HG03342 (cell line): ENCODE measurements at regions not wholly inside any gene's neighbourhood (a gene's known extent, or its start where the extent isn't known, plus 50 kb on each side); places are given as distances from the start of the nearest gene placed in this dataset.

Experiments used
- ATAC-seq: cut with Tn5 transposase; IDR thresholded peaks from one replicate; pipeline ENCODE4 v1.9.1; 2021; ENCODE audit warnings: mild to moderate bottlenecking, moderate library complexity; ENCODE audit not compliant: unreplicated experiment

DNA sequence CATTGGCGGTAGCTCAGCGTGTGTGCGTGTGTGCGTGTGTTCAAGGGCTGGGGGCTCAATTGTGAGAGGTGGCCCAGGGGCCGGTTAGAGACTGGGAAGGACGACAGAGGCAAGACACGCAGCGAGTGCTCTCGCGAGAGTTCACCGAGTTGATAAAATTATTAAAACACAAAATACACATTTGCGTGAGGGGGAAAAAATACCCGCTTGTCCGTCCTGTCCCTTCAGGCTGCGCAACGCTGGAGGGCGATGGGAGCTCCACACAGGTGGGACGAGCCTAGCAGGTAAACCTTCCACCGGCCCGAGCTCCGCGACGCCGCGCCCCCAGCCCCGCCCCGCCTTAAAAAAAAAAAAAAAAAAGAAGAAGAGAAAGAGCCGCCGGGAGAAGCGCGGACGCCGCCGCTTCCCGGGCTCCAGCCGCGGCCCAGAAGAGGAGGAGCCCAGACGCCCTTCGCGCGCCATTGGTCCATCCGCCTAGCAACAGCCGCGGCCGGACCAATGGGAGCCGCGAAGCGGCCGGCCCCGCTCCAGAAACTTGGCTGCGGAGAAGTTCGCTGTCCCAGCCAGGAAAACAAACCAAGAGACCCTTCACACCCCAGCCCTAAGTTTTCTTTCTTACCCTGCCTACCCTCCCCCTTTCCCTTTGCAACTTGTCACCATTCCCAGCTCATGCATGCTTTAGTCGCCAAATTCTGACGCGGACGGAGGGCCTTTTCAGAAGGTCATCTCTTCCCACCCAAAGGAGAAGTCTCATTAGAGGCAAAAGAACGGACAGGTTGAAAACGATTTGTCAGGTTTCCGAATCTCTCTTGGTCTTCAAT is 169.9 kb upstream of the MAF start:
- ATAC-seq = peak; percentile 99

DNA sequence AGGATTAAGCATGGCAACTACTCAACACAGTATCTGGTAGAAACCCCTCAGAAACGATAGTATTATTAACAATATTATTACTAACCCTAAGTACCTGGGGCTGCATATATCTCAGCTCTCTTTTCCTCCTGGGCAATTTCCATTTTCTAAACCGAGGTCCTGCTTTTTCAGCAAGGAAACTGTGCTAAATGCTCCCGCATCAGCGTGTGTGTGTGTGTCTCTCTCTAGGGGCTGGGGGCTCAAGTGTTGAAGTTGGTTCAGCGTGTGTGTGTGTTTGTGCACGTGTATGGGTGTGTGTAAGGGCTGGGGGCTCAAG is 169.3 kb upstream of the MAF start:
- no peak for ATAC-seq

GRCh38 chr16:79769270-79769927 is 168.9 kb upstream of the MAF start:
- no peak for ATAC-seq

- no peak for ATAC-seq
Measured at GRCh38 chr16:79768276-79768970, 167.9 kb upstream of the MAF start.

GRCh38 chr16:79767421-79768275 is 167.1 kb upstream of the MAF start:
- ATAC-seq = no peak

DNA sequence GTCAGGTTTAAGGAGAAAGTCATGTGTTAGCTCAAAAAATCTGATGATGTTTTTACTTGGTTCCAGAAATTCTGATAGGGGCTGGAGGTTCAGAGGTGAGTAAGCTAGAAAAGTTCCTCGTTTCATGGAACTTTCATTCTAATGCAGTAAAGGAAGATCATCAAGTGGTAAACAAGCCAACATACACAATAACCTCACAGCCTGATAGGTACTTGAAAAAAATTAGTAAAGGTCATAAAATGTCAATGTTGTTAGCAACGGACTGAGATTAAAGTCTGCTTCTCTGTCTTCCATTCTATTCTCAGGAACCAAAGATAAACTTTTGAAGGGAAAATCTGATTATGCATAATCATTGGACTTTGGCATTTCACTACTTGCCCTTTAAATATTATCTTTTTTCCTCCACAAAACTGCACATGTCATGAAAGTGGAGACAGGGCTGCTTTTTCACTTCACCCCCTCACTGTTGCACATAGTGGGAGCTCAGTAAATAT is 165.4 kb upstream of the MAF start:
- ATAC-seq = no peak

DNA sequence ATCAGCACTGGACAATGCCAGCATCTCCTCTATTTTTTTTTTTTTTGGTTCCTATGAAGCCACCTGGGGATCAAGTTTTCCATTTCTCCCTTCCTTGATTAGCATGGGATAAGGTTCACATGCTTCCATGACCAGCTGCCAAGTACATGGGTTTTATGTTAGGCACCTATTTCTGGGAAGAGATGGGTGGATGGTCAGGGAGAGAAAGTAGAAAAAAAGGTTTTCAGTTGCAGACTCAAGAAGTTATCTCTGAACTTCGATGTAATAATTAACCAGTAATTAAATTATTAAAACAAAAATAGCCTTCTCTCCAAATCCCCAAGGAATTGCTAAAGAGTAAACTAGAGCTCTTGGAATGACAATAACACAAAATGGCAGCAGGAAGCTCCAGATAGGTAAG is 164.9 kb upstream of the MAF start:
- ATAC-seq = no peak

DNA sequence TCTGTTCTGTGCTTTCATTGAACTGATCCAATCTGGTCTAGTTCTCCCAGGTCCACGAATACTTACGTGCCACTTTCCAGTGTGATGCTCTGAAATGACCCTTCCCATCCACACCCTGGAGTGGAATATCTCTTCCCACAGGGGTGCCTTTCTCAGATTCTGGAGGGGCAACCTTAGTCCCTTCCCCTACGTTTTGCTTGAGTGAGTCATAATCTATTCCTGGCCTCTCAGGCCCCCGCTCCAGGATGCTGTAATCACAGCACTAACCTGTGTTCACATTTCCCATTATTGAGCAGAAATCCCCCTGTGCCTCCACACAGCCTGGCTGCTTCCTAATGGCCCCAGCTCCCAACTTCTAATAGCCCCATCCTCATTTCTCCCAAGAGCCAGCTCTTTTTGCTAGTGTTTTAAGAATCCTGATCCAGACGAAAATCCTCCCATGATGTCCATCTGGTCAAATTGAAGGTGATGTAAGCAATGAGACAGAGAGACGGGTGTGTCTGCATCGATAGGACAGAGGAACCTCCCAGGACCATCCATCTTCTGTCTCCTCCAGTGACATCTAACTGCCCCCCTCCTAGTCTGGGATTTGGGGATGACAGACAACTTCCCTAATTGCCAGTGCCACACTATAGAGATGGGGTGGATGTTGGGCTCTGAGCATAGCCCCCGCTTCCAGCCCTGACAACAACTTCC is 164.0 kb upstream of the MAF start:
- ATAC-seq = no peak

DNA sequence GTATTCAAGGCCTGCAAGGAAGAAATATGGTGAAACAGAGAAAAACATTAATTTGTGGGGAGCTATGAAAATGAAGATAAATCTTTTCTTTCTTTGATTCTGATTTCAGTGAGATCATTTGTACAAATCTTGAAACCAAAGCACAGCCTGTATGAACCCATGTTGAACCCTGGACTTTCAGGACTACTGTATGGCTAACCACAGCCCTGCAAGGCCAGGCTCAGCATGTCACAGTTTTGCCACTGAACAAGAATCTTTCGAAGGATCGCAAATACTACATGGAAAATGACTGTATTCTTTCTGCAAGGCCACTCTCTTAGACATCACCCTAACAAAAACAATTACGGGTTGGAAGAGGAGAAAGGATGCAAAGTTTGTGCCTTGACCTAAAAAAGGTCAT is 161.7 kb upstream of the MAF start:
- no peak for ATAC-seq

DNA sequence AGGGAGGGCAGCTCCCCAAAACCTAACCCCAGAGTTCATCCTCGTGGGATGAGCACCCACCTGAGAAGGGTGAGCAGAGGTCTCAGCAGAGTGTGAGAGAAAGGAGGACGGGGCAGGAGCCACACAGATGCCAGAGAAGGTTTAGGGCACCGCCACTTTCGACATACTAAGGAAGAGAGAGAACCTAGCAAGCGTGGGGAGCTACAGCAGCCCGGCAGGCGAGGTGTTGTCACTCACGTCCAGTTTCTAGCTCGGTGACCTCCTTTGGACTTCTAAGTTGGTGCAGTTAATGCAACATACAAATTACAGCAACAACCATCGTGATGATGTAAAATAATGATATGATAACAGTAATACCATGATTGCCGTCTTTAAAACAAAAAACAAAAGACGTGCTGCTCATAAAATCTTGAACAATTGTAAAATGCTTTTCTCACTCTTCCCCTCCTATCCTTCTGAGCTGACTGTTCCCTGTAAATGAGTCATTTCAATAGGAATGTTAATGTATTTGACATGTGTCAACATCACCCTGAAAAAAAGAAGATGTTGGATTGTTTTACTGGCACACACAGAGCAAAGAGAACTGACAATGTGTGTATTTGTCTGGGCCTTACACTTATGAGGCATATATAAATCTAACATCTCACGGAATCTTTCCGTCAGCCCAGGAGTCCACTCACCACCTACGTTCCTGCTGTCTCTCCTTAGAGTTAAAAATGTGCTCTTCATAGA is 158.2 kb upstream of the MAF start:
- no peak for ATAC-seq

- no peak for ATAC-seq
Measured at GRCh38 chr16:79757968-79758367, 157.4 kb upstream of the MAF start.

DNA sequence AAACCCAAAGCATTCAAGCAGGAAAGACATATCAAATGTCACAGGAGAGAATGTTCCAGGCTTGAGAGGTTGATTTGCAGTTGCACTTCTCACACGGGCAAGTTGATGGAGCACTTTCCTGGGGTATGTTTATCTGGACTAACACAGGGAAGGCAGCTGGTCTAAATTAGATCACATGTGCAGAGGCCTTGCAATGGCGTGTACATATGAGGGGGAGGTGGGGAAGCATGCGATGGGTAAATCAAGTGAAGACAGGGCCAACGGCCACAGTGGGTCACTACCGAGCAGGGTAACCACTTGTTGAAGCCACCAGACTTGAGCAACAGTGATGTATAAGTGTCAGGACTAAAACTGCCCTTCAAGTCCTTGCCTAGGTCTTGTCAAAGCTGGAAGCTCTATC is 156.6 kb upstream of the MAF start:
- ATAC-seq = no peak

DNA sequence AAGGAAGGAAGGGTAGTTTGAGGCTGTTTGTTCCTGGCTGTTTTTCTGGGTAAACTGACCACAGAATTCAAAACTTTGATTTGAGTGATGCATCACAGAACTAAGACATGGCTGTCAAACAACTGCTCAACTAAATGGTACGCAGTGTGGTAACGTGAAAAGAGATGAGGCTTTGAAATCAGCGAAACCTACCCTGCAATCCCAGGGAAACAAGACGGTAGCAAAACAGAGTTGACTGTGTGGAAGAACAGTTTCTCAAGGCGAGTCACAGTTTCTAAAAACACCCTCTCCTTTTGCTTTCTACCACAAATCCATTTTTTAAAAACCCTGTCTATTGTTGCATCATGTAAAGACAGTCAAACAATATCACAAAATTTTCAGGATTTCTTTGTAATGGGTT is 156.0 kb upstream of the MAF start:
- ATAC-seq = no peak

DNA sequence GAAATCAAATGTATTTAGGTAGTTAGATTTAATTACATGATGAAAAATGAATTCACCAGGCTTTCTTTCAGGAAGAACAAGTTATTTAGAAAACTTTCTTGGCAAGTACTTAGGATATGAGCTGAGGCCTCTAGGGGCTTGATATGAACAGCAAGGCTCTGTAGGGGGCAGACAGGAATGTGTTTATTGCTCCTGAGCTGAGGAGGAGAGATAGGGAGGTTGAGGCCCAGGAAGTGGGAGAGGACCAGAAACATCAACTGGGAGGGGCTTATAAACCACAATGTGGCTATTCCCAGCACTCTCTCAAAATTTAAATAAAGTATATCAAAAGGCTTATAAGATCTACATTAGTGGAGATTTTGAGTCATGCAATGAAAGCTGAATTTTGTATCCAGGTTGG is 154.0 kb upstream of the MAF start:
- no peak for ATAC-seq

GRCh38 chr16:79754081-79754480 is 153.5 kb upstream of the MAF start:
- no peak for ATAC-seq

- ATAC-seq = no peak
Measured at GRCh38 chr16:79753286-79753685, 152.7 kb upstream of the MAF start.

GRCh38 chr16:79752396-79752795 is 151.9 kb upstream of the MAF start:
- ATAC-seq = no peak

DNA sequence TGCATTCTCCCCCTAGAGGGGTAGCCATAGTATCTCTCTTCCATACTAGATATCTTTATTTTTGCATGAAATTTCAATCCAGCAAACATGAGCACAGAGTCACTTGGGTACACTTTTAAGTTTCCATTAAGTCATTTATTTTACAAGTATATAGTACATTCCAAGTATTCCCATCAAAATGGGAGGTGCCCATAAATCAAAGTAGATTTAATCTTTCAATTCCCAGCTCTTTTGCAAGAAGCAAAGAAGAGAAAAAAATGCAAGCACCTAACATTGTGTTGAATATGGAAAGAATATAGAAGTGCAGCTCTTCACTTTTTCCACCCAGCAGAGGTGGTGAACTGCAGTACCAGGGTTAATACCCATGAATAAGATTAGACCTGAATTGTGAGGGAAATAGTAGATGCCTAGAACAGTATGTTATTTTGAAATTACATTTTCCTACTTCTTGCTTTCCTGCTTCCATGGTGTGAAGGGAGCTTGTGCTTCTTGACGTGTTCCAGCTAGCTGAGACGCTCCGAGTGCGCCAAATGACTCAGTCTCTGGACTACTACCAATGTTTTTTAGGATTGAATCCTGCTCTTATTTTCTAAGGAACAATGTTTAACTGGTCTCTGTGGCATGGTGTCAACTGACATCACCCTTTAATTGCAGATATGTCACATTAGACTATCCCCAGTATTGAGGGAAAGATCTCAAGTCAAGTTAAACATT is 151.1 kb upstream of the MAF start:
- ATAC-seq = no peak

DNA sequence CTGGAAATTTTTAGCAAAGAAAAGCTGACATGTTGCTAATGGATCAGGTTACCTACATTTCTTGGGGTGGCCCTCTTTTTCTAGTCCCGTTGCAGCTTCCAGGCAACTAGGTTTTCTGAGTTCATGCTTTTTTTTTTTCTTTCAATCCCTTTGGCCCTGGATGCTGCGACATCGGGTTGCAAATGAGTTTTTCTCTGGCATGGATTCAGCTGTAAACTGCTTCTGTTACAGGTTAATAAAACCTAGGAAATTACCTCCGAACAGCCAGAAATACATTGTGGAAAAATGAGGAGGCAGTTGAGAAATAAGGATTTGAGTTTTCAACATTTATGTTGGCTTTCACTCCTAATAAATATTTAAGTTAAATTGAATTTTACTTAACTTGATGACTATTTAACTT is 149.8 kb upstream of the MAF start:
- ATAC-seq = no peak
